SU-DHL-6 (cell line): ENCODE measurements at regions not wholly inside any gene's neighbourhood (a gene's known extent, or its start where the extent isn't known, plus 50 kb on each side); places are given as distances from the start of the nearest gene placed in this dataset.

Experiments
- H2AFZ ChIP-seq: fragments of 200-600 bp; sonication (generic); 2 replicates; pipeline ENCODE4 v1.6.1; 2014; ENCODE audit warnings: low read depth, mild to moderate bottlenecking, moderate library complexity, mixed read lengths, antibody characterized with exemption, low read length; ENCODE audit not compliant: severe bottlenecking
- H3F3A ChIP-seq: fragments of 200-600 bp; shearing (Covaris generic); 2 replicates; pipeline ENCODE4 v1.6.0; 2016; ENCODE audit warnings: antibody characterized with exemption, mild to moderate bottlenecking; ENCODE audit not compliant: insufficient read depth
- H3K27ac ChIP-seq: fragments of 200-600 bp; sonication (generic); 2 replicates; pipeline ENCODE4 v1.5.1; 2016; ENCODE audit warnings: low read depth, mild to moderate bottlenecking, low read length, moderate library complexity, mixed read lengths
- H3K27me3 ChIP-seq: fragments of 200-600 bp; sonication (generic), shearing (Covaris generic); 2 replicates; pipeline ENCODE4 v1.6.0; 2014; ENCODE audit warnings: mild to moderate bottlenecking, low read length
- H3K36me3 ChIP-seq: fragments of 200-600 bp; sonication (generic); 2 replicates; pipeline ENCODE4 v1.6.1; 2014; ENCODE audit warnings: mild to moderate bottlenecking, low read length, mixed read lengths
- H3K4me2 ChIP-seq: fragments of 300-600, 200-600 bp; shearing (Covaris generic), sonication (generic); 2 replicates; pipeline ENCODE4 v1.6.0; 2014; ENCODE audit warnings: low read length, low read depth, mild to moderate bottlenecking; ENCODE audit not compliant: poor library complexity, severe bottlenecking
- H3K4me3 ChIP-seq: fragments of 200-600 bp; sonication (generic); 2 replicates; pipeline ENCODE4 v1.5.1; 2014; ENCODE audit warnings: antibody characterized with exemption, low read length, mild to moderate bottlenecking, mixed read lengths; ENCODE audit not compliant: insufficient read depth, poor library complexity, severe bottlenecking
- H3K79me2 ChIP-seq: fragments of 200-600 bp; sonication (generic); 2 replicates; pipeline ENCODE4 v1.6.1; 2014; ENCODE audit warnings: mild to moderate bottlenecking, low read length, moderate library complexity; ENCODE audit not compliant: insufficient read depth
- H3K9ac ChIP-seq: fragments of 200-600 bp; sonication (generic); 2 replicates; pipeline ENCODE4 v1.7.0; 2014; ENCODE audit warnings: mild to moderate bottlenecking, low read length
- H3K9me2 ChIP-seq: fragments of 200-600 bp; sonication (generic); replicated peaks from 2 replicates; pipeline ENCODE4 v1.6.1; 2014; ENCODE audit warnings: low read length; ENCODE audit not compliant: insufficient read depth
- H3K9me3 ChIP-seq: fragments of 200-600 bp; sonication (generic); 2 replicates; pipeline ENCODE4 v1.6.1; 2014; ENCODE audit warnings: low read length, mixed read lengths; ENCODE audit not compliant: insufficient read depth
- H4K20me1 ChIP-seq: fragments of 200-600 bp; sonication (generic); 2 replicates; pipeline ENCODE4 v1.6.1; 2014; ENCODE audit warnings: low read depth, mild to moderate bottlenecking, antibody characterized with exemption, low read length, moderate library complexity, mixed read lengths
- EZH2phosphoT487 ChIP-seq: fragments of 200-600 bp; sonication (generic), shearing (Covaris generic); conservative IDR thresholded peaks from 2 replicates; pipeline ENCODE4 v1.6.1; 2018; ENCODE audit warnings: mild to moderate bottlenecking, antibody characterized with exemption, low read length, moderate library complexity, mixed read lengths
- TF ChIP-seq, protein P1 (sequence below): fragments of 200-600 bp; sonication (generic); IDR thresholded peaks from one replicate; pipeline ENCODE4 v1.5.1; 2017; ENCODE audit warnings: antibody characterized with exemption, mild to moderate bottlenecking, low read length, moderate library complexity; ENCODE audit not compliant: insufficient read depth, poor library complexity, severe bottlenecking

DNA sequence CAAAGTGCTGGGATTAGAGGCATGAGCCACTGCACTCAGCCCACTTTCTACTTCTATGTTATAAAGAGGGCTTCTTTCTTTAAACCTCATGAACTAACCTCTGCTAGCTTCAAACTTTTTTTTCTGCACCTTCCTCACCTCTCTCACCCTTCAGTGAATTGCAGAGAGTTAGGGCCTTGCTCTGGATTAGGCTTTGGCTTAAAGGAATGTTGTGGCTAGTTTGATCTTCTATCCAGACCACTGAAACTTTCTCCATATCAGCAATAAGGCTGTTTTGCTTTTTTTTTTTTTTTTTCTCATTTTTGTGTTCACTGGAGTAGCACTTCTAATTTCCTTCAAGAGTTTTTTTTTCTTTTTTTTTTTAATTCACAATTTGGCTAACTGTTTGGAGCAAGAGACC, 216.4 kb upstream of the MAP3K1 start:
- H3K4me2 ChIP-seq = no peak overlapping the region

DNA sequence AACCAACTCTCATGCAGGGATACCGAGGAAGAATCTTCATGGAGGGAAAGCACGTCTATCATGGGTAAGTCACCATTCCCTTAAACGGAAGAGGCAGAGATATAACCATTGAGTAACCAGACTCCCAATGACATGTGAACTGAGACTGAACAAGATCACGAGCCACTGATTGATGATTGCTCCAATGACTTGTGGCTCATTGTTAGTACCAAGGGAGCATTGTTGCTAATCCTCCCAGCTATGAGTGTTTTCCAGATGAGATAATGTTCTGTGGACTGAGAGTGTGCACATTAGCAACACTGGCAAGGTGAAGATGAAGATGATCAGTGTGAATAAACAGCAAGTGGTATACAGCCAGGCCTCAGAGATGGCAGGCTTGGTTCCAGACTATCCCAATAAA, 219.2 kb upstream of the MAP3K1 start:
- no peak for TF ChIP-seq EZH2phosphoT487
- TF ChIP-seq, protein P1, sequence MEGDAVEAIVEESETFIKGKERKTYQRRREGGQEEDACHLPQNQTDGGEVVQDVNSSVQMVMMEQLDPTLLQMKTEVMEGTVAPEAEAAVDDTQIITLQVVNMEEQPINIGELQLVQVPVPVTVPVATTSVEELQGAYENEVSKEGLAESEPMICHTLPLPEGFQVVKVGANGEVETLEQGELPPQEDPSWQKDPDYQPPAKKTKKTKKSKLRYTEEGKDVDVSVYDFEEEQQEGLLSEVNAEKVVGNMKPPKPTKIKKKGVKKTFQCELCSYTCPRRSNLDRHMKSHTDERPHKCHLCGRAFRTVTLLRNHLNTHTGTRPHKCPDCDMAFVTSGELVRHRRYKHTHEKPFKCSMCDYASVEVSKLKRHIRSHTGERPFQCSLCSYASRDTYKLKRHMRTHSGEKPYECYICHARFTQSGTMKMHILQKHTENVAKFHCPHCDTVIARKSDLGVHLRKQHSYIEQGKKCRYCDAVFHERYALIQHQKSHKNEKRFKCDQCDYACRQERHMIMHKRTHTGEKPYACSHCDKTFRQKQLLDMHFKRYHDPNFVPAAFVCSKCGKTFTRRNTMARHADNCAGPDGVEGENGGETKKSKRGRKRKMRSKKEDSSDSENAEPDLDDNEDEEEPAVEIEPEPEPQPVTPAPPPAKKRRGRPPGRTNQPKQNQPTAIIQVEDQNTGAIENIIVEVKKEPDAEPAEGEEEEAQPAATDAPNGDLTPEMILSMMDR = no peak

More for the DNA sequence above, 216.4 kb upstream of the MAP3K1 start:
- H3K27me3 ChIP-seq = no peaks in the 10 kb centered on the region
- no peak overlapping the region for H3K27ac ChIP-seq
- no peaks in the 10 kb centered on the region for H3K36me3 ChIP-seq
- TF ChIP-seq EZH2phosphoT487 = no peak
- TF ChIP-seq, protein P1 = no peak
- no peaks in the 10 kb centered on the region for H3K79me2 ChIP-seq
- H3K4me3 ChIP-seq = no peak overlapping the region
- H4K20me1 ChIP-seq = no peaks in the 10 kb centered on the region
- no peaks in the 10 kb centered on the region for H3F3A ChIP-seq
- H3K9me3 ChIP-seq = no peaks in the 10 kb centered on the region
- no peak overlapping the region for H3K9ac ChIP-seq
- no peaks in the 10 kb centered on the region for H3K9me2 ChIP-seq
- no peak overlapping the region for H2AFZ ChIP-seq

DNA sequence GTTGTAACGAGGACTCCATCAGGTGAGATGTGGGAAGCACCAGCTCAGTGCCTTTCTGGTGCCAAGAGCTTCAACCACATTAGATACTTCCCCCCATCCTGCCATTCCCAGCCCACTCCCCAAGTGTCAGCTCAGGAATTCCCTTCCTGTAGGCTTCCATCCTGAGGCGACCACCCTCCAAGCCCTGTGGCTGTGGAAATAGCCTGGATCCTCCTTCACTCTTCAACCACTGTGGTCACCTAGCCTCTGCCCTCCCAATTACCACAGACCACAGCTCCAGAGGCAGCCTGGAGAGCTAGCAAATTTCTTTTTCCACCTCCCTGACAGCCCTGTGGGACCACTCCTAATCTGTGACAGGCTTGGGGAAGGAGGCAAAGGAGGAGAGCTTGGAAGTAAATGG, 219.8 kb upstream of the MAP3K1 start:
- Histone ChIP-seq H3K9me3 (no peaks in the 10 kb centered on the region), H3K27ac (no peak overlapping the region), H3F3A (no peaks in the 10 kb centered on the region), H2AFZ (no peak overlapping the region), H3K9me2 (no peaks in the 10 kb centered on the region), H3K79me2 (no peaks in the 10 kb centered on the region), H3K4me3 (no peak overlapping the region), H3K27me3 (no peaks in the 10 kb centered on the region), H4K20me1 (no peaks in the 10 kb centered on the region), H3K4me2 (no peak overlapping the region), H3K36me3 (no peaks in the 10 kb centered on the region), H3K9ac (no peak overlapping the region)
- no peak for TF ChIP-seq EZH2phosphoT487
- TF ChIP-seq, protein P1 = no peak

More for the DNA sequence above, 219.2 kb upstream of the MAP3K1 start:
- H3K9me2 ChIP-seq = no peaks in the 10 kb centered on the region
- no peak overlapping the region for H3K9ac ChIP-seq
- no peaks in the 10 kb centered on the region for H3F3A ChIP-seq
- no peaks in the 10 kb centered on the region for H4K20me1 ChIP-seq
- H3K4me3 ChIP-seq = no peak overlapping the region
- no peaks in the 10 kb centered on the region for H3K27me3 ChIP-seq
- no peak overlapping the region for H3K4me2 ChIP-seq
- no peaks in the 10 kb centered on the region for H3K79me2 ChIP-seq
- no peak overlapping the region for H2AFZ ChIP-seq
- H3K27ac ChIP-seq = no peak overlapping the region
- no peaks in the 10 kb centered on the region for H3K36me3 ChIP-seq
- no peaks in the 10 kb centered on the region for H3K9me3 ChIP-seq
